ENCODE measurements at regions not wholly inside any gene's neighbourhood (a gene's known extent, or its start where the extent isn't known, plus 50 kb on each side); places are given as distances from the start of the nearest gene placed in this dataset.

- TF ChIP-seq CTCF (conservative IDR thresholded peaks at IDR 0.05; ENCODE audit: low read length) (no peak), EZH2phosphoT487 (IDR thresholded peaks at IDR 0.05; ENCODE audit: borderline replicate concordance, low read depth, low read length) (no peak)
Measured at GRCh38 chr4:156230176-156230575, 276.5 kb upstream of the CTSO start.

All from OCI-LY7 (cell line).